ENCODE measurements at regions not wholly inside any gene's neighbourhood (a gene's known extent, or its start where the extent isn't known, plus 50 kb on each side); places are given as distances from the start of the nearest gene placed in this dataset.

- peak; percentile 38 for DNase-seq (ENCODE audit: low read depth)
These were observed 189.1 kb downstream of the ANXA2 start for GRCh38 chr15:60208709-60209108.

DNA sequence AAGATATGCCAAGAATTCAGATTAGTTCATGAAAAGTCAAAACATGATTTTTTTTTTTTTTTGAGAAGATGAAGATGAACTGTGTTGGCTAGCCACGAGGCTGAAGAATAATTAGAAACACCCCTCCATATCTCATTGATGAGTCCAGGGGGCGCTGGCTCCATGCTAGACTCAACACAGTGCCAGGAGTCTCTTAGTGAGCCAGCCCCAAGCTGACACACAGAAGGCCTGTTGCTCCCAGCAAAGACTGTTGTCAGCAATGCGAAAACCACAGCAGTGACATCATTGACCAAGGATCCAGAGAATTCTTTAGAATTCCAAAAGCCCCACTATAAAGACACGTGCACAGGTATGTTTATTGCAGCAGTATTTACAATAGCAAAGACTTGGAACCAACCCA is 185.2 kb downstream of the ANXA2 start:
- no peak for DNase-seq (ENCODE audit: low read depth)

DNA sequence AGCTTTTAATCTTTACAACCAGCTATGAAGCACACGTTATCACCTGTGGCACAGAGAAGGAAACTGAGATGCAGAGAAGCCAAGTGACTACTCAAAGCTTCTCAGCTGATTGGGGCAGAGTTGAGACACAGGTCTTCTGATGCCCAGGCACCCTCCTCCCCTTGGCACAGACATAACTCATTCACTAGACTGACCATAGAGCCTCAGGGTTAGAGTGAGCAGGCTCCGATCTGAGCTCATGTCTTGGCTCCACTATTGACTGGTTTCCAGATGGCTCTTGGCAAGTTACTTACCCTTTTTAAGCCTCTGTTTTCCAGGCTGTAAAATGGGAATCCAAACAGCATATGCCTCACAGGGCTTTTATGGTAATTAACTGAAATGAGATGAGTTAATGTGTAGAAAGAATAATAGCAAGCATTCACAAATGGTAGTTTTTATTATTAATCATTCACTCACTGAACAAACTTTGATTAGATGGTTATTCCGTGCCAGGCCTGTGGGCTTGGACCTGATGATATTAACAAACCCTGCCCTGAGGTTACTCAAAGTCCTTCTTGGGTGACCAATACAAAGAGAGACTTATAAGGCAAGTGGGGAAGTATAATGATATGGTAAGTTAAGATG is 184.3 kb downstream of the ANXA2 start:
- DNase-seq (ENCODE audit: low read depth) = no peak

GRCh38 chr15:60214201-60214600 is 183.6 kb downstream of the ANXA2 start:
- no peak for DNase-seq (ENCODE audit: low read depth)

GRCh38 chr15:60215225-60215963 is 182.4 kb downstream of the ANXA2 start:
- DNase-seq (ENCODE audit: low read depth) = no peak

DNA sequence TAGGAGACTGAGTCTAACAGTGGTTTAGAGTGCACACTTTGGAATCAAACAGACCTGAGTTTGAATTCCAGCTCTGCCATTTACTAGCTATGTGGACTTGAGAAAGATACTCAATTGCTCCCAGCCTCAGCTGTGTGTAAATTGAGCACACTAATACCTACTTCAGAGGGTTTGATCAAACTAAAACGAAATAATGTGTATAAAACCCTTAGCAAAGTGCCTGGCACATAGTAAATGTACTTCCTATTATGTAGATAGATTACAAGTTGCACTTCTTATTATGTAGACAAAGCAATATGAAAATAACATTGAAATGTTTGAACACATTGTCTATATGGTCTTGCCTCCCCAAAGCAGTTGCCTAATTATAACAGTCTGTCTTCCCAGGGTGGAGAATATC is 180.6 kb downstream of the ANXA2 start:
- no peak for DNase-seq (ENCODE audit: low read depth)

DNA sequence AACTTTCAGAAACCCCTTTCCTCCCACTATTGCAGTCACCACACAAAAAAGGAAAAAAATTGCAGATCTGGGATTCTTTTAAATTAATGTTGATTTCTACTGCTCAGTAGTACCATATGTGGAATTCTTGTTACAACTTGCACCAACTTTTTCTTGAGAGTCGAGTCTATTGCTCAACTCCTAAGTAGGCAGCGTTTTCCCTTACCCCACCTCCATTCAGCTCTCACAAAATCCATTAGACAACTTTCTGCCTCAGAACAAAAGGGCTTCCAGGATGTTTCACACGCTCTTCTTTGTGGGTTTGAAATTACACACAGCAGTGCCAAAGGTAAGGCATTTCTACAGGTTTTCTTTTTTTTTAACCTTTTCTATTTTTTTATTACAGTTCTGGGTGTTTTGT is 179.5 kb downstream of the ANXA2 start:
- no peak for DNase-seq (ENCODE audit: low read depth)

DNA sequence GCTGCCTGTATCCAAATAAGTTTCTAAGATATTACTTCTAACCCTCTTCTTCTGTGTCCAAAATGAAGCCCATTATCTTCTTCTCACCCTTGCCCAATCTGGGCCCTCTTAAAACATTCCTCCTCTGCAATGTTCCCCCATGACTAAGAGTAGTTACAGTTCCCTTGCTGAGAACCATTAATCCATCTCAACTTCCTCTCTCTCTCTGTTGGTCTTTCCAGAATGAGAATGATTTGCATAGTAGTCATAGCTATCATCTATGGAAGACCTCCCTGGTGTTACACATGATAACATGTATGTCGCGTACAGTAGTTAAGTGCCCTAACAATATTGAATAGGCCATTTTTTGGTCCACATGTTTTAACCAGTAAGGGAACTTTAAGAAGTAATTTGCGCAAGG is 177.9 kb downstream of the ANXA2 start:
- no peak for DNase-seq (ENCODE audit: low read depth)

DNA sequence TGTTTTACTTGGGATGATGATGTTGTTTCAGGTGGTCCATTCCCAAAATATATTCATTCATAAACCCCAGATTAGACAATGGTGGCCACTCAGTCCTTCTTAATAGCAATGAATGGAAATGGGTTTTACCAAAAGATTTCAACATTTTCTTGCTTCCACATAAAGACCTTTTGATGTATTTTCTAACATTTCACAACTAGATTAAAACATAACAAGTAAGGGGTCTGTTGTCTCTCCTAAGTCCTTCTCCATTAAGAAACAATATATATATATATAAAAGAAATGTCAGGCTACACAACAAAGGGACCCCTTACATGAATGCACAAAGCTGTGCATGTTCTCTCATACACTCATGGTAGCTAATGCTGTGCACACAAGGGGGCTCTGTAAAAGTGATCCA is 176.4 kb downstream of the ANXA2 start:
- no peak for DNase-seq (ENCODE audit: low read depth)

DNA sequence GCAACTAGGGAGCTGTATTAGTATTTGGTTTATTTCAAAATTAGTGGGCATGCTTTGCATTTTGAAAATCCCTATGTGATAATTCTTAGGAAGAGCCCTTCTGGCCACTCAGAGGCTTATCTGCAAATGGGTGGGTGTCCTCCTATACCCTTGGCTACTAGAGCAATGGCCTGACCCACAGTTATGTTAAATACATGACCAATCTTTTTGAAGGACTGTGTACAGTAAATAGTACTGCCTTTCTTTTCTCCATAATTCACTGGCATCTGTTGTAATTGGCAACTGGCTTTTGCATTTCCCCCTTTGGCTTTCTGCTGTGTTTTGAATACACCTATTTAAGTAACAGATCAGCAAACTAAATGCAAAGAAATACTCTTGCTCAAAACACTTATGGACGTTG is 175.4 kb downstream of the ANXA2 start:
- DNase-seq (ENCODE audit: low read depth) = no peak

GRCh38 chr15:60223176-60223575 is 174.6 kb downstream of the ANXA2 start:
- DNase-seq (ENCODE audit: low read depth) = no peak

DNA sequence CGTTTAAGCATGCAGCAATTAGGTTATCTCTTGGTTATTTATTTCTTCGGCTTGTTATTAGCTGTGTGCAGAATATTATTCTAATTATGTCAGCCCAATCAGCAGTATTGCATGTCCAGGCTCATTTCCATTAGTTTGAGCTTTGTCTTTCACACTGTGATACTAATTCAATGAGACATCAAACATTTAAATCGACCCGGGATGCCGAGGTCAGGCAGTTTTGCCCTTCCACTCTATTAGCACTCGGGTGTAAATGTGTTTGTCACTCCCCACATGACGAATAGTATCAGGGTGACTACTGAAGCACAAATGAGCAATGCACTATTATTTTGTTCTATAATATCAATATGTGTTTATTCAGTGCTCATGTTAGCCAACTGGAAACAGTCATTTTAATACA is 170.9 kb downstream of the ANXA2 start:
- no peak for DNase-seq (ENCODE audit: low read depth)

DNA sequence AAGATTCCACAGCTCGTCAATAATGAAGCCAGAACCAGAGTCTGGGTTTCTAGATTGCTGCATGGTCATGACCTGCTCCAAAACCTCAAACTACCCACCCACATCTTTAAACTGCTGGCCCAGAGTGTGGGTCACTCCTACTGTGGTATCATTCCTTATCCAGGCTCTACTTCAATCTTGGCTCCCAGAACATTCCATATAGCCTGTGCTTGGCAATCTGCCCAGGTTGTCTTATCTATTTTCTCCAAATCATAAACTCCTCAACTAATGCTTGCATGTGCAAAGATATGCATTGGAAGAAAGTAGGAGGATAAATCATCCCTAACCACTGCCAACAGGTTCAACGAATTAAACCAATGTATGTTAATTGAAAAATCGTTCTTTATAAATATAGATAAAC is 169.7 kb downstream of the ANXA2 start:
- DNase-seq (ENCODE audit: low read depth) = no peak

- no peak for DNase-seq (ENCODE audit: low read depth)
These were observed 169.2 kb downstream of the ANXA2 start for GRCh38 chr15:60228619-60229018.

GRCh38 chr15:60235951-60236710 is 161.7 kb downstream of the ANXA2 start:
- no peak for DNase-seq (ENCODE audit: low read depth)

GRCh38 chr15:60237446-60237845 is 160.3 kb downstream of the ANXA2 start:
- no peak for DNase-seq (ENCODE audit: low read depth)

GRCh38 chr15:60243769-60244168 is 154.0 kb downstream of the ANXA2 start:
- no peak for DNase-seq (ENCODE audit: low read depth)

DNA sequence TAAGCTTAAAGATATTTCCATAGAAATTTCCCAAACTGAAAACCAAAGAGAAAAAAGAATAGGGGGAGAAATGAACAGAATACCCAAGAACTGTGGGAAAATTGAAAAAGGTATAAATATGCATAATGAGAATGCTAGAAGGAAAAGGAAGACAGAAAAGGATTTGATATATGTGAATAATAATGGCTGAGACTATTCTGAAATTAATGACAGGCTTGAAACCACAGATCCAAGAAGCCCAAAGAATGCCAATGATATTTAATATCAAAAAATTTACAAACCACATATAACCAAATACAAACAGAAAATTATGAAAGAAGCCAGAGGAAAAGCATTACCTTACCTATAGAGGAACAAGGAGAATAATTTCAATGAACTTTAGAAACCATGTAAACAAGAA is 153.0 kb downstream of the ANXA2 start:
- no peak for DNase-seq (ENCODE audit: low read depth)

GRCh38 chr15:60250316-60250715 is 147.5 kb downstream of the ANXA2 start:
- no peak for DNase-seq (ENCODE audit: low read depth)

GRCh38 chr15:60251300-60252070 is 146.3 kb downstream of the ANXA2 start:
- no peak for DNase-seq (ENCODE audit: low read depth)

GRCh38 chr15:60254416-60254815 is 143.4 kb downstream of the ANXA2 start:
- DNase-seq (ENCODE audit: low read depth) = no peak

- DNase-seq (ENCODE audit: low read depth) = peak; percentile 5
These were observed 142.4 kb downstream of the ANXA2 start for GRCh38 chr15:60255390-60255789.
